Mesendoderm (in vitro differentiated cells): ENCODE measurements at regions not wholly inside any gene's neighbourhood (a gene's known extent, or its start where the extent isn't known, plus 50 kb on each side); places are given as distances from the start of the nearest gene placed in this dataset.

Source experiments
- DNase-seq: peaks from one replicate; pipeline ENCODE4 v3.0.0; 2013
- H2AK5ac ChIP-seq: 2 replicates; pipeline ENCODE4 v1.6.1; 2013; ENCODE audit warnings: low read length, inconsistent platforms
- H2BK120ac ChIP-seq: 2 replicates; pipeline ENCODE4 v1.6.1; 2013; ENCODE audit warnings: low read depth, mild to moderate bottlenecking, low read length, moderate library complexity, mixed read lengths
- H2BK15ac ChIP-seq: replicated peaks from 2 replicates; pipeline ENCODE4 v1.6.1; 2013; ENCODE audit warnings: low read depth, mild to moderate bottlenecking, moderate library complexity
- H2BK5ac ChIP-seq: 2 replicates; pipeline ENCODE4 v1.6.1; 2013; ENCODE audit warnings: low read length, inconsistent platforms
- H3K18ac ChIP-seq: 2 replicates; pipeline ENCODE4 v1.6.1; 2013; ENCODE audit warnings: mild to moderate bottlenecking, low read length, mixed read lengths
- H3K23ac ChIP-seq: one replicate; pipeline ENCODE4 v1.6.1; 2013; ENCODE audit warnings: low read length
- H3K27ac ChIP-seq: 2 replicates; pipeline ENCODE4 v1.5.1; 2013; ENCODE audit warnings: low read depth, mild to moderate bottlenecking, inconsistent platforms, low read length, moderate library complexity
- H3K27me3 ChIP-seq: 2 replicates; pipeline ENCODE4 v1.6.1; 2013; ENCODE audit warnings: low read length, control low read depth, mild to moderate bottlenecking, inconsistent platforms; ENCODE audit not compliant: insufficient read depth, poor library complexity
- H3K36me3 ChIP-seq: 2 replicates; pipeline ENCODE4 v1.6.1; 2013; ENCODE audit warnings: low read length, inconsistent platforms; ENCODE audit not compliant: control insufficient read depth, insufficient read depth
- H3K4ac ChIP-seq: one replicate; pipeline ENCODE4 v1.6.1; 2013; ENCODE audit warnings: low read depth, mild to moderate bottlenecking, low read length, moderate library complexity
- H3K4me1 ChIP-seq: 2 replicates; pipeline ENCODE4 v1.6.1; 2013; ENCODE audit warnings: low read depth, low read length, inconsistent platforms; ENCODE audit not compliant: control insufficient read depth
- H3K4me2 ChIP-seq: 2 replicates; pipeline ENCODE4 v1.6.1; 2013; ENCODE audit warnings: low read length
- H3K4me3 ChIP-seq: 2 replicates; pipeline ENCODE4 v1.5.1; 2013; ENCODE audit warnings: mild to moderate bottlenecking, low read length
- H3K56ac ChIP-seq: one replicate; pipeline ENCODE4 v1.6.1; 2013; ENCODE audit warnings: low read length
- H3K79me1 ChIP-seq: 2 replicates; pipeline ENCODE4 v1.6.1; 2013; ENCODE audit warnings: low read length, inconsistent platforms
- H3K79me2 ChIP-seq: 2 replicates; pipeline ENCODE4 v1.6.1; 2013; ENCODE audit warnings: mild to moderate bottlenecking, low read length; ENCODE audit not compliant: control insufficient read depth, insufficient read depth
- H3K9ac ChIP-seq: 2 replicates; pipeline ENCODE4 v1.6.1; 2013; ENCODE audit warnings: low read length, inconsistent platforms
- H4K5ac ChIP-seq: one replicate; pipeline ENCODE4 v1.6.1; 2013; ENCODE audit warnings: low read length
- H4K8ac ChIP-seq: one replicate; pipeline ENCODE4 v1.6.1; 2013; ENCODE audit warnings: low read depth, mild to moderate bottlenecking, control low read depth, low read length, moderate library complexity
- WGBS: extraction: QIAGEN DNeasy Blood & Tissue Kit; methylation state at CpG from one replicate; pipeline ENCODE4 v1.1.7; 2013; ENCODE audit warnings: low lambda C conversion rate, missing lambda C conversion rate; ENCODE audit not compliant: insufficient coverage; ENCODE audit errors: extremely low coverage; 5-methylcytosine and 5-hydroxymethylcytosine counted together

DNA sequence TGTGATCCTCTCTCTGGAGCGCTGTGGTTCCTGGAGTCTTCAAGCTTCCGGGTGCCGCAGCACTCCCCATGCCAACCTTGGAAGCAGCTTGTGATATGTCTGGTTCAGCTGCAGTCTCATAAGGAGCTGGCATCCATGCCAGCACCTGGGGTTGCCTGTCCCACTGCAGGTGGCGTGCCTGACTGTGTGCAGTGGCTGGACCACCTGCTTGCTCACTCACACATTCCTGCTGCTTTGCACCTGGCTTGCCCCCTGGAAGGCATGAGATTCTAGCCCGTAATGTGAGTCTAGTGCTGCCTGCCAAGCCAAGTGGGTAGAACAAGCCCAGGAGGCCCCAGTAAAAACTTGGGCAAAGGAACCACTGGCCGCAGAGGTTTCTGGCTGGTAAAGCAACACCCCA is 687.2 kb upstream of the AADAT start:
- Histone ChIP-seq H4K8ac (no peak overlapping the region), H3K27ac (no peak overlapping the region), H3K79me1 (no peaks in the 10 kb centered on the region), H3K79me2 (no peaks in the 10 kb centered on the region), H3K36me3 (no peaks in the 10 kb centered on the region), H2BK5ac (no peak overlapping the region), H3K4me2 (no peak overlapping the region), H3K9ac (no peak overlapping the region), H3K27me3 (no peaks in the 10 kb centered on the region), H2BK15ac (no peak overlapping the region), H3K4me3 (no peak overlapping the region), H2BK120ac (no peak overlapping the region), H4K5ac (no peak overlapping the region), H3K4ac (no peak overlapping the region), H3K23ac (no peak overlapping the region), H3K56ac (no peak overlapping the region), H3K18ac (no peak overlapping the region), H3K4me1 (no peaks in the 10 kb centered on the region), H2AK5ac (no peak overlapping the region)
- WGBS: no CpG with 5 or more reads among the region's 6 CpGs
- no peak for DNase-seq

- no peak overlapping the region for H3K4ac ChIP-seq
- H3K4me1 ChIP-seq: no peaks in the 10 kb centered on the region
- DNase-seq: no peak
- no peaks in the 10 kb centered on the region for H3K27me3 ChIP-seq
- H4K8ac ChIP-seq: no peak overlapping the region
- no peak overlapping the region for H2BK120ac ChIP-seq
- H3K18ac ChIP-seq: no peak overlapping the region
- H3K23ac ChIP-seq: no peak overlapping the region
- no peak overlapping the region for H4K5ac ChIP-seq
- H2BK15ac ChIP-seq: no peak overlapping the region
- H3K79me1 ChIP-seq: no peaks in the 10 kb centered on the region
- no peak overlapping the region for H2AK5ac ChIP-seq
- H3K4me2 ChIP-seq: no peak overlapping the region
- H3K56ac ChIP-seq: no peak overlapping the region
- WGBS: no CpG with 5 or more reads among the region's 4 CpGs
- H2BK5ac ChIP-seq: no peak overlapping the region
- no peaks in the 10 kb centered on the region for H3K36me3 ChIP-seq
- no peak overlapping the region for H3K4me3 ChIP-seq
- H3K27ac ChIP-seq: no peak overlapping the region
- no peak overlapping the region for H3K9ac ChIP-seq
- H3K79me2 ChIP-seq: no peaks in the 10 kb centered on the region
Measured at GRCh38 chr4:170775851-170776250, 686.1 kb upstream of the AADAT start.

GRCh38 chr4:170773709-170774273 is 684.0 kb upstream of the AADAT start:
- Histone ChIP-seq H3K4me2 (no peak overlapping the region), H4K5ac (no peak overlapping the region), H2BK5ac (no peak overlapping the region), H3K27me3 (no peaks in the 10 kb centered on the region), H2BK120ac (no peak overlapping the region), H3K56ac (no peak overlapping the region), H3K79me1 (no peaks in the 10 kb centered on the region), H3K4me3 (no peak overlapping the region), H3K27ac (no peak overlapping the region), H3K79me2 (no peaks in the 10 kb centered on the region), H2BK15ac (no peak overlapping the region), H3K18ac (no peak overlapping the region), H2AK5ac (no peak overlapping the region), H3K36me3 (no peaks in the 10 kb centered on the region), H3K4ac (no peak overlapping the region), H3K23ac (no peak overlapping the region), H3K9ac (no peak overlapping the region), H4K8ac (no peak overlapping the region), H3K4me1 (no peaks in the 10 kb centered on the region)
- no CpG with 5 or more reads among the region's 2 CpGs for WGBS
- no peak for DNase-seq

GRCh38 chr4:170772429-170772828 is 682.7 kb upstream of the AADAT start:
- no peak for DNase-seq
- Histone ChIP-seq H3K18ac (no peak overlapping the region), H3K36me3 (no peaks in the 10 kb centered on the region), H3K27ac (no peak overlapping the region), H3K79me2 (no peaks in the 10 kb centered on the region), H3K56ac (no peak overlapping the region), H3K9ac (no peak overlapping the region), H3K27me3 (no peaks in the 10 kb centered on the region), H2BK5ac (no peak overlapping the region), H3K23ac (no peak overlapping the region), H3K4me1 (no peaks in the 10 kb centered on the region), H3K4me3 (no peak overlapping the region), H2BK120ac (no peak overlapping the region), H3K4me2 (no peak overlapping the region), H4K5ac (no peak overlapping the region), H2BK15ac (no peak overlapping the region), H2AK5ac (no peak overlapping the region), H3K79me1 (no peaks in the 10 kb centered on the region), H4K8ac (no peak overlapping the region), H3K4ac (no peak overlapping the region)
- no CpG with 5 or more reads among the region's 1 CpG for WGBS

- Histone ChIP-seq H3K56ac (no peak overlapping the region), H4K8ac (no peak overlapping the region), H3K4me2 (no peak overlapping the region), H2BK120ac (no peak overlapping the region), H3K9ac (no peak overlapping the region), H3K27ac (no peak overlapping the region), H3K79me2 (no peaks in the 10 kb centered on the region), H4K5ac (no peak overlapping the region), H3K18ac (no peak overlapping the region), H3K4ac (no peak overlapping the region), H3K4me1 (no peaks in the 10 kb centered on the region), H3K4me3 (no peak overlapping the region), H3K79me1 (no peaks in the 10 kb centered on the region), H3K27me3 (no peaks in the 10 kb centered on the region), H2AK5ac (no peak overlapping the region), H3K36me3 (no peaks in the 10 kb centered on the region), H2BK15ac (no peak overlapping the region), H2BK5ac (no peak overlapping the region), H3K23ac (no peak overlapping the region)
- no CpG with 5 or more reads among the region's 2 CpGs for WGBS
- DNase-seq: no peak
Measured at GRCh38 chr4:170770664-170771063, 680.9 kb upstream of the AADAT start.

DNA sequence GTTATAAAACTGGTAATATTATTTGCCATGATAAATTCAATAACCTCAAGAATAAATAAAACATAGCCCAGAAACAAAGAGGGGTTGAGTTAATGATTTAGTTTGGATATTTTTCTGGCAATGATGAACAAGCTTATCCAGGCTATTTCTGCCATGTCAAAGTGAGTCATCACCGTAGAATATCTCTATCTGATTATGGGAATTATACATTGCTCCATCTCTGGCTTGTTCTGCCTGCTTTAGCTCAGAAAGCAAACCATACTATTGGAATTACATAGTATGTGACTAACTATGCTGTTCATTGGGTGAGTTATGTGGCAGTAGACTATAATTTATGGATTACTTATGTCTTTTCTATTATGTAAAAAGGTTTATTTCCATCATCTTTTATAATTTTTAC is 680.1 kb upstream of the AADAT start:
- H3K4me3 ChIP-seq: no peak overlapping the region
- no peak overlapping the region for H3K27ac ChIP-seq
- H3K79me1 ChIP-seq: no peaks in the 10 kb centered on the region
- H2BK5ac ChIP-seq: no peak overlapping the region
- H3K79me2 ChIP-seq: no peaks in the 10 kb centered on the region
- H3K4me1 ChIP-seq: no peaks in the 10 kb centered on the region
- H3K4me2 ChIP-seq: no peak overlapping the region
- no peaks in the 10 kb centered on the region for H3K27me3 ChIP-seq
- no CpG with 5 or more reads among the region's 1 CpG for WGBS
- H4K5ac ChIP-seq: no peak overlapping the region
- no peak overlapping the region for H3K4ac ChIP-seq
- no peak overlapping the region for H2BK120ac ChIP-seq
- no peak overlapping the region for H3K9ac ChIP-seq
- no peak overlapping the region for H2AK5ac ChIP-seq
- H4K8ac ChIP-seq: no peak overlapping the region
- H2BK15ac ChIP-seq: no peak overlapping the region
- DNase-seq: no peak
- no peak overlapping the region for H3K18ac ChIP-seq
- H3K36me3 ChIP-seq: no peaks in the 10 kb centered on the region
- no peak overlapping the region for H3K23ac ChIP-seq
- no peak overlapping the region for H3K56ac ChIP-seq
